ENCODE measurements at regions not wholly inside any gene's neighbourhood (a gene's known extent, or its start where the extent isn't known, plus 50 kb on each side); places are given as distances from the start of the nearest gene placed in this dataset.

- no peak overlapping the region for H3K27ac ChIP-seq
- intact Hi-C loops (cut with DNase I), result no loop called here
- H3K36me3 ChIP-seq, result no peaks in the 10 kb centered on the region
- no peaks in the 10 kb centered on the region for H3K4me1 ChIP-seq
- peaks cover 0 to 4% of the 10 kb centered on the region in 2 donors for H3K27me3 ChIP-seq
- H3K4me3 ChIP-seq, result no peak overlapping the region
- no peaks in the 10 kb centered on the region for H3K9me3 ChIP-seq
- no peak for TF ChIP-seq CTCF (IDR thresholded peaks at IDR 0.05)
- no peak for DNase-seq
- no peak for ATAC-seq
These were observed 312.4 kb downstream of the BUD13 start for GRCh38 chr11:116460156-116460920.

GRCh38 chr11:116459185-116460045 is 313.4 kb downstream of the BUD13 start:
- no peaks in the 10 kb centered on the region for H3K4me1 ChIP-seq
- TF ChIP-seq CTCF (IDR thresholded peaks at IDR 0.05), result no peak
- H3K9me3 ChIP-seq, result no peaks in the 10 kb centered on the region
- H3K27me3 ChIP-seq, result peaks cover 0 to 4% of the 10 kb centered on the region in 2 donors
- no peaks in the 10 kb centered on the region for H3K36me3 ChIP-seq
- no peak overlapping the region for H3K4me3 ChIP-seq
- ATAC-seq (no peak), DNase-seq (no peak)
- H3K27ac ChIP-seq, result no peak overlapping the region
- intact Hi-C loops (cut with DNase I), result no loop called here

GRCh38 chr11:116458546-116458945 is 314.2 kb downstream of the BUD13 start:
- intact Hi-C loops (cut with DNase I), result no loop called here
- no peak for TF ChIP-seq CTCF (IDR thresholded peaks at IDR 0.05)
- no peak for DNase-seq
- Histone ChIP-seq H3K4me3 (no peak overlapping the region), H3K27me3 (peaks cover 0 to 4% of the 10 kb centered on the region in 2 donors), H3K9me3 (no peaks in the 10 kb centered on the region), H3K27ac (no peak overlapping the region), H3K36me3 (no peaks in the 10 kb centered on the region), H3K4me1 (no peaks in the 10 kb centered on the region)
- no peak for ATAC-seq

GRCh38 chr11:116457336-116458007 is 315.3 kb downstream of the BUD13 start:
- no peak overlapping the region for H3K27ac ChIP-seq
- intact Hi-C loops (cut with DNase I), result no loop called here
- H3K4me3 ChIP-seq, result no peak overlapping the region
- no peaks in the 10 kb centered on the region for H3K36me3 ChIP-seq
- peaks cover 0 to 4% of the 10 kb centered on the region in 2 donors for H3K27me3 ChIP-seq
- H3K4me1 ChIP-seq, result no peaks in the 10 kb centered on the region
- TF ChIP-seq CTCF (IDR thresholded peaks at IDR 0.05), result no peak
- H3K9me3 ChIP-seq, result no peaks in the 10 kb centered on the region
- no peak for DNase-seq
- no peak for ATAC-seq

GRCh38 chr11:116454951-116455350 is 317.8 kb downstream of the BUD13 start:
- no peak for DNase-seq
- no peaks in the 10 kb centered on the region for H3K27me3 ChIP-seq
- H3K4me1 ChIP-seq, result no peaks in the 10 kb centered on the region
- no peak for ATAC-seq
- intact Hi-C loops (cut with DNase I), result no loop called here
- no peaks in the 10 kb centered on the region for H3K36me3 ChIP-seq
- TF ChIP-seq CTCF (IDR thresholded peaks at IDR 0.05), result no peak
- peaks cover 0 to 7% of the 10 kb centered on the region in 2 donors for H3K9me3 ChIP-seq
- H3K27ac ChIP-seq, result no peak overlapping the region
- no peak overlapping the region for H3K4me3 ChIP-seq
